ENCODE measurements at regions not wholly inside any gene's neighbourhood (a gene's known extent, or its start where the extent isn't known, plus 50 kb on each side); places are given as distances from the start of the nearest gene placed in this dataset.

DNA sequence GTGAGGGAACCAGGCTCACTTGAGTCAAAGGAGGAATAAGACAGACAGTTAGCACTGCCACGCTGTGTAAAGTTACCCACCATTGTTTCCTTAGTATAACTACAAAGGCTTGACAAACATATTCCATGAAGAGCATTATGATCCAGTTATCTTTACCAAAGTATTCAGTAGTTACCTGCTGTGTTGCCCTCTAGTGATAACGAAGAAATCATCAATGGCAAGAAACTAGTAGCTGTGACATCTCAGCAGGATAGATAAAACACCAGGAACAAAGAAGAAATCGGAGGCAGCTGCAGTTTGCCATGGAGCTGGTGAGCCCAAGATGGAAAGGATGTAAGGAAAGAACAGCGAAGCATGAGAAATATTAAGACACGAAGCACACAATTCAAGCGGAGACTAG, 215.3 kb upstream of the FSHR start:
- Histone ChIP-seq H3K27me3 (ENCODE audit: insufficient read depth, low read length) (no peaks in the 10 kb centered on the region), H3K9me2 (ENCODE audit: insufficient read depth) (no peaks in the 10 kb centered on the region), H3K9ac (ENCODE audit: low read length) (no peak overlapping the region), H3K79me2 (ENCODE audit: insufficient read depth, low read length) (no peaks in the 10 kb centered on the region), H4K20me1 (ENCODE audit: insufficient read depth) (no peaks in the 10 kb centered on the region), H3K4me3 (replicated peaks in 1 of 2; ENCODE audit: low read depth in 1 of 2, low read length in 2 of 2) (no peak overlapping the region), H2AFZ (ENCODE audit: low read depth, low read length, poor library complexity, severe bottlenecking) (no peak overlapping the region), H3K4me2 (ENCODE audit: low read length) (no peak overlapping the region), H3K27ac (ENCODE audit: low read depth, low read length) (no peak overlapping the region), H3K4me1 (ENCODE audit: control insufficient read depth in 1 of 2, insufficient read depth in 2 of 2, low read length in 2 of 2) (no peaks in the 10 kb centered on the region), H3K36me3 (ENCODE audit: control insufficient read depth in 1 of 2, insufficient read depth in 2 of 2, low read length in 2 of 2) (no peaks in the 10 kb centered on the region), H3K9me3 (ENCODE audit: control insufficient read depth in 1 of 2, insufficient read depth in 1 of 2, low read depth in 1 of 2, low read length in 2 of 2) (peaks cover 0 to 8% of the 10 kb centered on the region in 2 experiments; a peak in 2 of 4 replicates)
- intact Hi-C loops (cut with micrococcal nuclease) = no loop called here
- no peak for ATAC-seq
- no peak for DNase-seq (ENCODE audit: low read depth, low spot score)
- ChIA-PET RAD21 (ENCODE audit: low non-redundant PET in 1 of 2, low total read pairs in 2 of 2, uncharacterized antibody in 2 of 2, unreplicated experiment in 2 of 2) (no interaction called here), CTCF (no interaction called here), POLR2A (no interaction called here)
- no TSS peak for BruUV-seq (replicated peaks)
- no peak for TF ChIP-seq RAD21 (IDR thresholded peaks at IDR 0.05; ENCODE audit: low read depth)
- TF ChIP-seq SRF (IDR thresholded peaks at IDR 0.05; ENCODE audit: low read depth) = no peak
- TF ChIP-seq JUND (IDR thresholded peaks at IDR 0.05) = no peak
- TF ChIP-seq CEBPB (IDR thresholded peaks at IDR 0.05; ENCODE audit: low read depth) = no peak
- no peak for TF ChIP-seq POLR2A (IDR thresholded peaks at IDR 0.05; ENCODE audit: borderline replicate concordance, extremely low read depth, insufficient read depth, insufficient read length)
- no peak for TF ChIP-seq EZH2 (IDR thresholded peaks at IDR 0.05)
- no peak for TF ChIP-seq YY1 (IDR thresholded peaks at IDR 0.05; ENCODE audit: extremely low read depth, insufficient replicate concordance, low read depth, low read length)
- TF ChIP-seq, protein P1, sequence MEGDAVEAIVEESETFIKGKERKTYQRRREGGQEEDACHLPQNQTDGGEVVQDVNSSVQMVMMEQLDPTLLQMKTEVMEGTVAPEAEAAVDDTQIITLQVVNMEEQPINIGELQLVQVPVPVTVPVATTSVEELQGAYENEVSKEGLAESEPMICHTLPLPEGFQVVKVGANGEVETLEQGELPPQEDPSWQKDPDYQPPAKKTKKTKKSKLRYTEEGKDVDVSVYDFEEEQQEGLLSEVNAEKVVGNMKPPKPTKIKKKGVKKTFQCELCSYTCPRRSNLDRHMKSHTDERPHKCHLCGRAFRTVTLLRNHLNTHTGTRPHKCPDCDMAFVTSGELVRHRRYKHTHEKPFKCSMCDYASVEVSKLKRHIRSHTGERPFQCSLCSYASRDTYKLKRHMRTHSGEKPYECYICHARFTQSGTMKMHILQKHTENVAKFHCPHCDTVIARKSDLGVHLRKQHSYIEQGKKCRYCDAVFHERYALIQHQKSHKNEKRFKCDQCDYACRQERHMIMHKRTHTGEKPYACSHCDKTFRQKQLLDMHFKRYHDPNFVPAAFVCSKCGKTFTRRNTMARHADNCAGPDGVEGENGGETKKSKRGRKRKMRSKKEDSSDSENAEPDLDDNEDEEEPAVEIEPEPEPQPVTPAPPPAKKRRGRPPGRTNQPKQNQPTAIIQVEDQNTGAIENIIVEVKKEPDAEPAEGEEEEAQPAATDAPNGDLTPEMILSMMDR (IDR thresholded peaks at IDR 0.05 in 2 of 3, conservative IDR thresholded peaks at IDR 0.05 in 1 of 3; ENCODE audit: borderline replicate concordance in 1 of 3, insufficient read depth in 1 of 3, low read depth in 2 of 3, low read length in 2 of 3) = no peak
- TF ChIP-seq ELF1 (IDR thresholded peaks at IDR 0.05; ENCODE audit: borderline replicate concordance, low read depth) = no peak
- no peak for TF ChIP-seq SIN3A (IDR thresholded peaks at IDR 0.05; ENCODE audit: low read depth)
- TF ChIP-seq ZNF274 (IDR thresholded peaks at IDR 0.05; ENCODE audit: low read depth, low read length) = no peak
